Chondrocyte (in vitro differentiated cells): ENCODE measurements at regions not wholly inside any gene's neighbourhood (a gene's known extent, or its start where the extent isn't known, plus 50 kb on each side); places are given as distances from the start of the nearest gene placed in this dataset.
"Not testable (repeated sequence)": the region's sequence is repeated elsewhere in the genome, so short reads cannot be mapped to it uniquely, and the experiment has no call there.

Experiments
- DNase-seq: peaks from one replicate; pipeline ENCODE4 v3.0.0; 2021; ENCODE audit warnings: mixed read lengths, low spot score
- H3K27ac Mint-ChIP-seq: one replicate; pipeline ENCODE4 v1.8.0; 2021; ENCODE audit warnings: mild to moderate bottlenecking, moderate library complexity, mixed read lengths; ENCODE audit not compliant: unreplicated experiment
- H3K27me3 Mint-ChIP-seq: 2 replicates; pipeline ENCODE4 v1.8.0; 2021; ENCODE audit warnings: low read depth, mixed read lengths
- H3K36me3 Mint-ChIP-seq: 2 replicates; pipeline ENCODE4 v1.8.0; 2021; ENCODE audit warnings: low read depth, mixed read lengths
- H3K4me1 Mint-ChIP-seq: 2 replicates; pipeline ENCODE4 v1.8.0; 2021; ENCODE audit warnings: low read depth, mild to moderate bottlenecking, mixed read lengths
- H3K4me3 Mint-ChIP-seq: one replicate; pipeline ENCODE4 v1.8.0; 2021; ENCODE audit warnings: mild to moderate bottlenecking, moderate library complexity, mixed read lengths; ENCODE audit not compliant: unreplicated experiment
- H3K9me3 Mint-ChIP-seq: 2 replicates; pipeline ENCODE4 v1.8.0; 2021; ENCODE audit warnings: low read depth, mixed read lengths
- TF ChIP-seq, protein P1 (sequence below): fragments of 200-600 bp; sonication (generic); IDR thresholded peaks from 2 replicates; pipeline ENCODE4 v1.5.0; 2021; ENCODE audit warnings: antibody characterized with exemption, mild to moderate bottlenecking, moderate library complexity

DNA sequence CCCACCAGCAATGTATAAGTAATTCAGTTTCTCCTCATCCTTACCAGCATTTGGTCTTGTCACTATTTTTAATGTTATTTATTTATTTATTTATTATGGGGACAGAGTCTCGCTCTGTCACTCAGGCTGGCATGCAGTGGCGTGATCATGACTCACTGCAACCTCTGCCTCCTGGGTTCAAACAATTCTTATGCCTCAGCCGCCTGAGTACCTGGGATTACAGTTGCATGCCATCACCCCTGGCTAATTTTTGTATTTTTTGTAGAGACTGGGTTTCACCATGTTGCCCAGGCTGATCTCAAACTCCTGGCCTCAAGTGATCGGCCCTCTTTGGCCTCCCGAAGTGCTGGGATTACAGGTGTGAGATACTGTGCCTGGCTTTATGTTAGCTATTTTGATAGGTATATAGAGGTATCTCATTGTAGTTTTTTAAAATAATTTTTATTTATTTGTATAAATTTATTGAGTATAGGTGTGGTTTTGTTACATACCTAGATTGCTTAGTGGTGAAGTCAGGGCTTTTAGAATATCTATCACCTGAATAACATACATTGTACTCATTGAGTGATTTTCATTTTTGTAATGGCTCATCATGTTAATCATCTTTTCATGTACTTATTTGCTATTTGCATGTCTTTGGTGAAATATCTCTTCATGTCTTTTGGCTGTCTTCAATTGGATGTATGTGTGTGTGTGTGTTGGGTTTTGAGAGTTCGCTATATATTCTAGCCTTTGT is 53.3 kb downstream of the TANC2 start:
- Mint-ChIP-seq H3K27ac (no peak overlapping the region), H3K27me3 (no peaks in the 10 kb centered on the region), H3K9me3 (peaks cover 3% of the 10 kb centered on the region), H3K36me3 (peaks cover 2% of the 10 kb centered on the region), H3K4me1 (peaks cover 14% of the 10 kb centered on the region), H3K4me3 (no peak overlapping the region)
- TF ChIP-seq, protein P1, sequence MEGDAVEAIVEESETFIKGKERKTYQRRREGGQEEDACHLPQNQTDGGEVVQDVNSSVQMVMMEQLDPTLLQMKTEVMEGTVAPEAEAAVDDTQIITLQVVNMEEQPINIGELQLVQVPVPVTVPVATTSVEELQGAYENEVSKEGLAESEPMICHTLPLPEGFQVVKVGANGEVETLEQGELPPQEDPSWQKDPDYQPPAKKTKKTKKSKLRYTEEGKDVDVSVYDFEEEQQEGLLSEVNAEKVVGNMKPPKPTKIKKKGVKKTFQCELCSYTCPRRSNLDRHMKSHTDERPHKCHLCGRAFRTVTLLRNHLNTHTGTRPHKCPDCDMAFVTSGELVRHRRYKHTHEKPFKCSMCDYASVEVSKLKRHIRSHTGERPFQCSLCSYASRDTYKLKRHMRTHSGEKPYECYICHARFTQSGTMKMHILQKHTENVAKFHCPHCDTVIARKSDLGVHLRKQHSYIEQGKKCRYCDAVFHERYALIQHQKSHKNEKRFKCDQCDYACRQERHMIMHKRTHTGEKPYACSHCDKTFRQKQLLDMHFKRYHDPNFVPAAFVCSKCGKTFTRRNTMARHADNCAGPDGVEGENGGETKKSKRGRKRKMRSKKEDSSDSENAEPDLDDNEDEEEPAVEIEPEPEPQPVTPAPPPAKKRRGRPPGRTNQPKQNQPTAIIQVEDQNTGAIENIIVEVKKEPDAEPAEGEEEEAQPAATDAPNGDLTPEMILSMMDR = no peak
- no peak for DNase-seq

DNA sequence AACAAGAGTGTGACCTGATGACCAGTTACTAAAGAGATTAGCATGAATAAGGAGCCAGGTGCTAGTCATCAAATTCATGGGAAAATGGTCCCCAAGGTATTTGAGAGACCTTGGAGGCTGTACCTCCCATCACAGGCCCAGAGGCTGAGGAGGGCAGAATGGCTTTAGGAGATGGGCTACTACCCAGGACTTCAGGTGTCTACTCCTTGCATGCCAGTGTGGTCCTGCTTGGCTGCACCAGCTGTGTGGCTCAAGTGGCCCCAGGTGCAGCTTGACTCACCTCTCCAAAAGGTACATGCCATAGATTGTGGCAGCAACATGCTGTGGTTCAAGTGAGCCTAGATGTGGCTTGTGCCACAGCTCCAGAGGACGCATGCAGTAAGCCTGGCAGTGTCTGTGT is 56.5 kb downstream of the TANC2 start:
- Mint-ChIP-seq H3K27ac (no peak overlapping the region), H3K36me3 (peaks cover 2% of the 10 kb centered on the region), H3K4me1 (peaks cover 34% of the 10 kb centered on the region), H3K9me3 (peaks cover 6% of the 10 kb centered on the region), H3K4me3 (no peak overlapping the region), H3K27me3 (no peaks in the 10 kb centered on the region)
- TF ChIP-seq, protein P1 = no peak
- DNase-seq = no peak

DNA sequence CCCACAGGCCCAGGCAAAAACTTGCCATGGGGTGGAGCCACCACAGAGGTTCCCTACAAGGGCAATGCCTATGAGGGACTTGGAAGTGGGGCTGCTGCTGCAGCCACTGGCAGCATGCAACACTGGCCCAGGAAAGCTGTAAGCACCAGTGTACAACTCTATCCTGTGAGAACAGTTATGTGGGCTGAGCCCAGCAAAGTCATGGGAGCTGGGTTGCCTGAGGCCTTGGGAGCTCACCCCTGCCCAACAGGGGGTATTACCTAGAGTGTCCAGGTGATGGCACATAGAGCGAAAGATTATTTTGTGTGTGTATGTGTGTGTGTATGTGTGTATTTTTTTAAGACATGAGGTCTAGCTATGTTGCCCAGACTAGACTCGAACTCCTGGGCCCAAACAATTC is 57.0 kb downstream of the TANC2 start:
- no peak overlapping the region for H3K27ac Mint-ChIP-seq
- TF ChIP-seq, protein P1 = no peak

DNA sequence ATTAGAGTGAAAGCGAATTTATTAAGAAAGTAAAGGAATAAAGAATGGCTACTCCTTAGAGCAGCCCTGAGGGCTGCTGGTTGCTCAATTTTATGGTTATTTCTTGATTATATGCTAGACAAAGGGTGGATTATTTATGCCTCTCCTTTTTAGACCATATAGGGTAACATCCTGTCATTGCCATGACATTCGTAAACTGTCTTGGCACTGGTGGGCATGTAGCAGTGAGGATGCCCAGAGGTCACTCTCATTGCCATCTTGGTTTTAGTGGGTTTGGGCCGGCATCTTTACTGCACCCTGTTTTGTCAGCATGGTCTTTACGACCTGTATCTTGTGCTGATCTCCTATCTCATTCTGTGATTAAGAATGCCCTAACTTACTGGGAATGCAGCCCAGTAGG is 58.2 kb downstream of the TANC2 start:
- no peak for DNase-seq
- Mint-ChIP-seq H3K4me1 (peaks cover 45% of the 10 kb centered on the region), H3K27ac (no peak overlapping the region), H3K27me3 (no peaks in the 10 kb centered on the region), H3K36me3 (peaks cover 2% of the 10 kb centered on the region), H3K9me3 (peaks cover 6% of the 10 kb centered on the region), H3K4me3 (no peak overlapping the region)
- TF ChIP-seq, protein P1 = no peak

More for the DNA sequence above, 57.0 kb downstream of the TANC2 start:
- Mint-ChIP-seq H3K4me3 (no peak overlapping the region), H3K36me3 (peaks cover 2% of the 10 kb centered on the region), H3K4me1 (peaks cover 38% of the 10 kb centered on the region), H3K27me3 (no peaks in the 10 kb centered on the region), H3K9me3 (peaks cover 6% of the 10 kb centered on the region)
- no peak for DNase-seq

DNA sequence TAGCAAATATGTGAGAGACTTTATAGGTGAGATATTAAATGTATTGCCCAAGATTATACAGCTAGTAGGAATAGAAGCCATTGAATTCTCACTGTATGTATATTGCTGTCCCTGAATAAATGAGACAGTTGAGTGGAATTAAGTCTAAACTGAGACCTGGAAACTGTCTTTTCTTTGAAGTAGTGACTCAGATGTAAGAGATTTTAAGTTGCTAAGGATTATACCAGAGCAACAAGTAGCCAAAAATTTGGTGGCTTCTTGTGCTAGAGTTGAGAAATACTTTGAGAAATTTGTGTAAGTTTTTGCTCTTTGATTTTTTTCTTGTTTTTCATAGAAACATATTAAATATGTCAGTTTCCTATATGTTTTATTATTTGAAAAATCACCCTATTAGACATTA is 58.7 kb downstream of the TANC2 start:
- Mint-ChIP-seq H3K4me3 (no peak overlapping the region), H3K27ac (no peak overlapping the region), H3K9me3 (peaks cover 8% of the 10 kb centered on the region), H3K4me1 (peaks cover 50% of the 10 kb centered on the region), H3K36me3 (peaks cover 2% of the 10 kb centered on the region), H3K27me3 (no peaks in the 10 kb centered on the region)
- TF ChIP-seq, protein P1 = no peak
- DNase-seq = no peak

DNA sequence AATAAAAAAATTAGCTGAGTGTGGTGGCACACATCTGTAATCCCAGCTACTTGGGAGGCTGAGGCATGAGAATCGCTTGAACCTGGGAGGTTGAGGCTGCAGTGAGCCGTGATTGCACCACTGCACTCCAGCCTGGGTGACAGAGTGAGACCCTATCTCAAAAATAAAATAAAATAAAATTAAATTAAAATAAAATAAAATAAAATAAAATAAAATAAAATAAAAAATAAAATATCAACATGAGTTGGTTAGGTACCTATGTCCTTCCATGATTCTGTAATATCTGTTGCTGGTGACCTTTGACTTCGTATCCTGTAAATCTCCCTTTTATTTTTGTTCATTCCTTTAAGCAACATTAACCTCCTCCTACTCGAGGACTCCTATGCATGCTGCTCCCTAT is 59.6 kb downstream of the TANC2 start:
- H3K4me3 Mint-ChIP-seq, DNase-seq, H3K9me3 Mint-ChIP-seq, H3K36me3 Mint-ChIP-seq, H3K27ac Mint-ChIP-seq, H3K27me3 Mint-ChIP-seq: not testable (repeated sequence)
- peaks cover 59% of the 10 kb centered on the region for H3K4me1 Mint-ChIP-seq
